ENCODE measurements at regions not wholly inside any gene's neighbourhood (a gene's known extent, or its start where the extent isn't known, plus 50 kb on each side); places are given as distances from the start of the nearest gene placed in this dataset.
"Not testable (repeated sequence)": the region's sequence is repeated elsewhere in the genome, so short reads cannot be mapped to it uniquely, and the experiment has no call there.

GRCh38 chr5:98391921-98392625, 381.4 kb upstream of the RGMB start:
- Histone ChIP-seq H3K27me3 (ENCODE audit: control insufficient read depth, insufficient read depth, low read length) (no peaks in the 10 kb centered on the region), H3K4me3 (ENCODE audit: low read depth in 2 of 2, low read length in 2 of 2) (no peak overlapping the region), H3K27ac (ENCODE audit: low read length) (no peak overlapping the region), H3K36me3 (ENCODE audit: control insufficient read depth, insufficient read depth, low read length) (no peaks in the 10 kb centered on the region), H3K9me3 (ENCODE audit: control insufficient read depth, insufficient read depth, low read depth, low read length) (0 out of 2 replicates have a peak, but pooled peaks cover 5% of the 10 kb centered on the region), H3K4me1 (ENCODE audit: control insufficient read depth, insufficient read depth, low read length) (no peaks in the 10 kb centered on the region)
- DNase-seq (ENCODE audit: low read depth, low spot score) (no peak), ATAC-seq (no peak)
- intact Hi-C loops (cut with micrococcal nuclease; ENCODE audit: unreplicated experiment) (no loop called here), in situ Hi-C loops (cut with HindIII; ENCODE audit: low pct_unique_long_range_greater_than_20kb, low sequenced_read_pairs) (no loop called here)
- no TSS peak for BruUV-seq (replicated peaks)
- ChIA-PET POLR2A (no interaction called here), CTCF (no interaction called here)
- no peak for TF ChIP-seq CTCF (IDR thresholded peaks at IDR 0.05)
- TF ChIP-seq SIN3A (IDR thresholded peaks at IDR 0.05; ENCODE audit: borderline replicate concordance, insufficient read depth, low read depth, low read length): no peak
- no peak for TF ChIP-seq TCF7L2 (IDR thresholded peaks at IDR 0.05; ENCODE audit: low read depth, low read length)
- TF ChIP-seq POLR2AphosphoS5 (IDR thresholded peaks at IDR 0.05; ENCODE audit: low read depth, low read length): no peak
- no peak for TF ChIP-seq REST (IDR thresholded peaks at IDR 0.05; ENCODE audit: insufficient read depth in 1 of 2, low read depth in 2 of 2, low read length in 1 of 2)

- H3K4me1 ChIP-seq (ENCODE audit: control insufficient read depth, insufficient read depth, low read length); H3K27me3 ChIP-seq (ENCODE audit: control insufficient read depth, insufficient read depth, low read length); CTCF ChIA-PET; H3K27ac ChIP-seq (ENCODE audit: low read length); H3K4me3 ChIP-seq (ENCODE audit: low read depth in 2 of 2, low read length in 2 of 2); in situ Hi-C loops (cut with HindIII; ENCODE audit: low pct_unique_long_range_greater_than_20kb, low sequenced_read_pairs); DNase-seq (ENCODE audit: low read depth, low spot score); BruUV-seq (replicated peaks); intact Hi-C loops (cut with micrococcal nuclease; ENCODE audit: unreplicated experiment); H3K9me3 ChIP-seq (ENCODE audit: control insufficient read depth, insufficient read depth, low read depth, low read length); POLR2A ChIA-PET; H3K36me3 ChIP-seq (ENCODE audit: control insufficient read depth, insufficient read depth, low read length); ATAC-seq: not testable (repeated sequence)
These were observed 380.3 kb upstream of the RGMB start for GRCh38 chr5:98393205-98393604.

- in situ Hi-C loops (cut with HindIII; ENCODE audit: low pct_unique_long_range_greater_than_20kb, low sequenced_read_pairs) (no loop called here), intact Hi-C loops (cut with micrococcal nuclease; ENCODE audit: unreplicated experiment) (no loop called here)
- DNase-seq (ENCODE audit: low read depth, low spot score) (no peak), ATAC-seq (no peak)
- no peak overlapping the region for H3K27ac ChIP-seq (ENCODE audit: low read length)
- no peaks in the 10 kb centered on the region for H3K4me1 ChIP-seq (ENCODE audit: control insufficient read depth, insufficient read depth, low read length)
- H3K4me3 ChIP-seq (ENCODE audit: low read depth in 2 of 2, low read length in 2 of 2): no peak overlapping the region
- ChIA-PET CTCF (no interaction called here), POLR2A (interaction anchor here (0.7 kb wide), 1 partner anchor 242 kb away, joined by 4 read pairs; no protein-coding TSS in a partner anchor)
- no peaks in the 10 kb centered on the region for H3K27me3 ChIP-seq (ENCODE audit: control insufficient read depth, insufficient read depth, low read length)
- H3K36me3 ChIP-seq (ENCODE audit: control insufficient read depth, insufficient read depth, low read length): no peaks in the 10 kb centered on the region
- no peak for TF ChIP-seq SIN3A (IDR thresholded peaks at IDR 0.05; ENCODE audit: borderline replicate concordance, insufficient read depth, low read depth, low read length)
- TF ChIP-seq CTCF (IDR thresholded peaks at IDR 0.05): no peak
- TF ChIP-seq TCF7L2 (IDR thresholded peaks at IDR 0.05; ENCODE audit: low read depth, low read length): no peak
- H3K9me3 ChIP-seq (ENCODE audit: control insufficient read depth, insufficient read depth, low read depth, low read length): 0 out of 2 replicates have a peak, but pooled peaks cover 5% of the 10 kb centered on the region
- BruUV-seq (replicated peaks): no TSS peak
These were observed 376.4 kb upstream of the RGMB start for GRCh38 chr5:98397081-98397480.
